SK-MEL-5 (cell line): ENCODE measurements at regions not wholly inside any gene's neighbourhood (a gene's known extent, or its start where the extent isn't known, plus 50 kb on each side); places are given as distances from the start of the nearest gene placed in this dataset.

Experiments used
- DNase-seq: peaks from one replicate; pipeline ENCODE4 v3.0.0-alpha.2; 2016; ENCODE audit warnings: low read depth, low spot score
- in situ Hi-C: cut with HindIII; loops from 2 replicates; pipeline ENCODE4 v1.10.0; 2016; ENCODE audit warnings: low sequenced_read_pairs, high pct_unique_total_duplicates, low pct_unique_long_range_greater_than_20kb

DNA sequence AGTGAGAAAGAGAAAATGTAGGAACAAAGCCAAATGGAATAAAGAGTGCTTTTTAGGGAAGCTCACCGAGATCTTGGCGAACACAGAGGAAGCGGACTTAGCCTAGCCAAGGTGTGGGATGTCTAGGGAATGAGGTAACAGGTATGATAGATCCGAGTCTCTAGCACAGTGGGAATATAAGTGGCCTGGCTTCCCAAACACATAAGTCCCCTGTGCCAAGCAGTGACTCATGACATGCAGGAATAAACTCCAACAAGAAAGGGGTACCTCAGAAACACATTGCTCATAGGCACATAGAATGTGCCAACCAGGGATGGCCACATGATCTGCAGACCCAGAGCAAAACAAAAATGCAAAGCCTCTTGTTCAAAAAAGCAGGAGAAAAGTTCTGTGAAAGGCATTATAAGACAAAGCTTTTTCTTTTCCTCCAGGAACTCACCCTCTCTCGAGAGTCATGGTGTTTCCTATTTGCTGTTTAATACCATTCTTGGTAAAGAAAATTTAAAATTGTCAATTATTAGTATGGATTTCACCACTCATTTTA is 542.5 kb downstream of the GATA3 start:
- DNase-seq: no peak
- in situ Hi-C loops: no loop called here

- in situ Hi-C loops: no loop called here
- DNase-seq: no peak
Observed at GRCh38 chr10:8600192-8600591, 545.7 kb downstream of the GATA3 start.

DNA sequence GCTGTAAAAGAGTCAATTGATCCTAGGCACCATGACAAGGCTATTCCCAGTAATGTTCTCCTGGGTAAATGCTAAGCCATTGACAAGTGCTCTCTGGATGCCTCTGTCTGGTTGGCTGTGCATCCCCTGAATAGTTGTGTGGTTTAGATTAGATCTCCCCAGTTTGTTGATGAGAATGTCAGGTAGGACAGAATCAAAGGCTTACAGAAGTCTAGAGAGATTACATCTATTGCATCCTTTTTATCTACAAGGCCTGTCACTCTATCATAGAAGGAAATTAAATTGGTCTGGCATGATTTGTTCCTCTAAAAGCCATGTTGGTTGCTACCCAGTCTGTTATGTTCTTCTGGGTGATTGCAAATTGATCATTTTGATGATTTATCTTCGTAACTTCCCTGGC is 548.3 kb downstream of the GATA3 start:
- in situ Hi-C loops: no loop called here

GRCh38 chr10:8614054-8614565 is 559.6 kb downstream of the GATA3 start:
- in situ Hi-C loops: no loop called here
- no peak for DNase-seq

More for the DNA sequence above, 548.3 kb downstream of the GATA3 start:
- DNase-seq: no peak

DNA sequence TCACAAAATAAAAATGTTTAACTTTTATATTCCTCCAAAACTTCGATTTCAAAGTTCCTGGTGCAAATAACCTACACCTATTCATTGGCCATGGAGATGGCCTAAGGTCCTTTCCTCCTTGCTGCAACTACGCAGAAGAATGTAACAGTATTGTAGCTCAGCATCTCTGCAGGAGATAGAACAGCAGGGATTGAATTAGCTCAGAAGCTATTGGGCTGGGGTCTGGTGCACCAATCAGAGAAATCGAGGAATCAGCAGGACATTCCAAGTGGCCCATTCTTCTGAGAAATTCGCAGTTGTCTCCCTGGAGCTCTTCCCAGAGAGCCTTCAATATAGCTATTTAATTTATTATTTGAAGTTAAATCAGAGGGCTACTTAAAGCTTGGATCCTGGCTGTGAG is 560.6 kb downstream of the GATA3 start:
- no peak for DNase-seq
- in situ Hi-C loops: no loop called here

- DNase-seq: no peak
- in situ Hi-C loops: no loop called here
Observed at GRCh38 chr10:8616166-8616565, 561.7 kb downstream of the GATA3 start.

DNA sequence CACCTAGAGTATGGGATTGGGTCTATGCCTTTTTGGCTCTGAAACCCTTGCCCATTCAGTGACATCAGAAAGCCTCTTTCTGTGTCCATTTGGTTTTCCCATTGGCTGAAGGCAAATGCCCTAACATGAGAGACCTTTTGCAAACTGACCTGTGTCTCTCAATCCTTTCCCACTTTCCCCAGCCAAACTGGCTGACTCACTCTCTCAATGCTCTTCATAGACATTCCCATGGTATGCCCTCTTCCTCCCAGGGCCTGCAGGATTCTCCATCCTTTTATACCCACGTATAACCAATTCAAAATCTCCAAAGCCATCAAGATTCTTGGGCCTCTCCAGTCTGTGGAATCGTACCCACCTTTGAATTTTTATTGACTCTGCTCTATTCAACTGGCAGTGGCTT is 563.3 kb downstream of the GATA3 start:
- DNase-seq: no peak
- in situ Hi-C loops: no loop called here

DNA sequence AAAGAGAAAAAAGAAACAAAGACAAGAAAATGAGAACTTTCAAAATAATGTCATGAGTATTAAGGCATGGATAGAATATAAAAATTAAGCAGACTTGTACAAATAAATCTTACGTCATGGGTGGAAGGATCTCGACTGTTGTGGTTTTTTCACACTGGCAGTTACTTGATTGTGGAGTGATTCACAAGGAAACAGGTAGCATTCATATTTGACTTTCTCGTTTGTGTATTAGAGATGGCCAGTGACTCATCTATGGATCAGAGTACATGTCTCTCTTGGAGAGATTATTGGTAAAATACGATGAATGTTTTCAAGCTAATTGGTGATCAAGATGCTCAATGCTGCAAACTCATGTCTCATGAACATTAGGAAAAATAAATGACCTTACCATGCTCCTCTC is 564.3 kb downstream of the GATA3 start:
- no peak for DNase-seq

GRCh38 chr10:8628351-8628750 is 573.9 kb downstream of the GATA3 start:
- no peak for DNase-seq
- in situ Hi-C loops: no loop called here

More for the DNA sequence above, 564.3 kb downstream of the GATA3 start:
- in situ Hi-C loops: no loop called here

GRCh38 chr10:8633909-8634308 is 579.4 kb downstream of the GATA3 start:
- no peak for DNase-seq
- in situ Hi-C loops: no loop called here

DNA sequence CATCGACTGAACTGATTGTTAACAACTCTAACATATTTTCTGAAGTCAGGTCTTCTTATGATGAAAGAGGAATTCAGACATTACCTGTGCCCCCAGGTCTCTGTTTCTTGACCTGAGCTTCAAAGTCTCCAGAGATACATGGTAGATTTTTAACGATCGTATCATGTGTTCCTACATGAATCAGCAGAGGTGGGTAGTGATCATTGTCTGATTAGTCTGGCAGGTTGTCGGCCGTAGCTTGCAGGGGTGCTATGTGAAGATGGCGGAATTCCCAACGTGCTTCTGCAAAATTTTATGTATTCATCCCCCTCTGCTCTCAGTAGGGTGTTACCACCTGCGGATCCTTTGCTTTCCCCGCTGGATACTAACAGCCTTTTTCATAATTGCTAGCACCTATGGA is 581.9 kb downstream of the GATA3 start:
- no peak for DNase-seq
- in situ Hi-C loops: no loop called here

DNA sequence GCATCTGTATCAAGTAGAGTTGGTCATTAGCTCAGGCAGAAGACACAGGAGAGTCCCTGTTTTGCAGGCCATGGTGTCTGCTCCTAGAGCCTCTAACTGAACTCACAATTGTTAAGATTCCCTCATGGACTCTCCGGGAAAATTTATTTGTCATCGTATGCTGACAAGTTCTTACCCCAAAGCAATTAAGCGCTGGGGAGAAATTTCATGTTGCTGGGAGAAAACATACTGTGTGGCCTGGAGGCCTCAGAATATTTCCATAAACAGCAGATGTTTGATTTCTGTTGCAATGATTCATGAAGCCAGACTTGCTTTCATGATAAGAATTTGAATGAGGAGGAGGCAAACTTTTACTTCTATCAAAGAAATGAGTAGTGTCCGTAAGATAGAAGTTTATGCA is 583.2 kb downstream of the GATA3 start:
- DNase-seq: no peak
- in situ Hi-C loops: no loop called here

GRCh38 chr10:8638088-8638672 is 583.7 kb downstream of the GATA3 start:
- in situ Hi-C loops: no loop called here

DNA sequence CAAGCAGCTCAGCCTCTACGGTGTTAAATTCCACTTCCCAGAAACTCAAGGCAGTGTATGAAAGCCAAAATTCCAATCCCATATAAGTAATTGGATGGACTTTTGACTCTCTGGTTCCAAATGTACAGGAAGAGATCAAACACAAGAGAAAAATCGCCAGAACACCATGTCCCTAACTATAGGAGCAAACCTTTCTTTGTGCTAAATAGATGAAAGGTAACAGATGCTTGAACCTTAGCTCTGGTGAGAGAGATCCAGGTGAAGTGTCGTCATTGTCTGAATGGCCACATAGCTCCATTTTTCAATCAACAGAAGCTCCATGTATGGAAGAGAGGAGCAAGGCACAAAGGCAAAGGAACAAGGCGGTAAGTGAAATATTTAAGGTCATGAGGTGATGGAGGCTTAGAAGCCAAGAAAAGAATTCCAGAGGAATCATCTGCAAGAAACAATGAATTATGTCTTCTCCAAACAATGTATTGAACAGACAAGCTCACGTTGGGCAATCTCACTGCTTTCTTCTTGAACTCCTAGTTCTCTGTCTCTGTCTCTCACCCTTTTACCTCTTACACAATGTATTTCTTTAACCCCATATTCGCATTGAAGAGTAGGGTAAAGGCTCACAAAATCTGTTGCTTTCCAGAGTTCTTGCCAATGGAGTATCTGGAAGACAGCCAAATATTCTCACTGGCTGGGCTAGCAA is 585.1 kb downstream of the GATA3 start:
- in situ Hi-C loops: no loop called here
- DNase-seq: no peak

More at GRCh38 chr10:8638088-8638672, 583.7 kb downstream of the GATA3 start:
- no peak for DNase-seq

GRCh38 chr10:8640301-8640700 is 585.8 kb downstream of the GATA3 start:
- no peak for DNase-seq
- in situ Hi-C loops: no loop called here

GRCh38 chr10:8640878-8641277 is 586.4 kb downstream of the GATA3 start:
- in situ Hi-C loops: no loop called here
- DNase-seq: no peak

DNA sequence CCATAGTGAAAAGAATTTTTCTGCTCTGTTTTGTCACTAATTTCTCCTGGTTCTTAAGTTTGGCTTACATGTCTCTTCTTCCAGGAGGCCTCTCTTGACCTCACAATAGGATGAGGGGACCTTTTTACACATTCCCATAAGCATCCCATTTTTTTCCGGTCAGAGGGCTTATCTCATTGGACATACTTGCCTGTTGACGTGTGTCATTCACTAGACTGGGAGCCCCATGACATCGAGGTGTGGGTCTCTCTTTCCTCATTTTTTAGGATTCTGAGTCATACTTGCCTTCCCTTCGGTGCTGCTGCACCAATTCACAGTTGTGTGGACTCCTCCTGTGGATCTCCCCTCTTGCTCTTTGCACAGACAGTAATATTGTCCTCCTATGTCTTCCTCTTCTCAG is 601.8 kb downstream of the GATA3 start:
- DNase-seq: no peak
- in situ Hi-C loops: no loop called here

GRCh38 chr10:8659982-8660381 is 605.5 kb downstream of the GATA3 start:
- no peak for DNase-seq
- in situ Hi-C loops: no loop called here

GRCh38 chr10:8661886-8662285 is 607.4 kb downstream of the GATA3 start:
- DNase-seq: no peak
- in situ Hi-C loops: no loop called here
